ENCODE measurements at regions not wholly inside any gene's neighbourhood (a gene's known extent, or its start where the extent isn't known, plus 50 kb on each side); places are given as distances from the start of the nearest gene placed in this dataset.

DNA sequence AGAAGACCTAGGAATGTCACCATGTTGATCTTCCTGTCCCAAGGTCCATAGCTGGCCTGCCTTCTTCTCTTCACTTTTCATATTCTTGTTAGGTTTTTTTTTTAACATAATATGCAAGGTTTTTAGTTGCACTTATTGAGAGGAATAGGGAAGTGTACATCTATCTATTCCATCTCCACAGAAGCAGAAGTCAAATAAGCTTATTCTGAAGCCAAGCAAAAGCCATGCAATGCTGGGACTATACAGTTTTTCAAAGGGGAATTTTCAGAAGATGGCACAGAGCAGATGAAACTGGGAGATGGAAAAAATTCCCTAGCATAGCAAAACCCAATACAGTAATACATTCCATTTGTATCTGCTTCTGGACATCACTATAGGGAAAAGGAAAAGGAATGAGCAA is 447.6 kb downstream of the GADD45G start:
- Histone ChIP-seq H3K27ac (no peak overlapping the region), H3K4me1 (replicated peaks in 1 of 2) (no peaks in the 10 kb centered on the region), H3K36me3 (replicated peaks in 1 of 2) (no peaks in the 10 kb centered on the region), H3K9me3 (replicated peaks in 1 of 3) (no peaks in the 10 kb centered on the region), H3K27me3 (no peaks in the 10 kb centered on the region), H3K4me3 (no peak overlapping the region)
- intact Hi-C loops (cut with DNase I) = no loop called here
- TF ChIP-seq POLR2A (IDR thresholded peaks at IDR 0.05) = no peak
- TF ChIP-seq CTCF (IDR thresholded peaks at IDR 0.05) = no peak
- no peak for DNase-seq

- Histone ChIP-seq H3K4me3 (no peak overlapping the region), H3K36me3 (replicated peaks in 1 of 2) (no peaks in the 10 kb centered on the region), H3K9me3 (replicated peaks in 1 of 3) (no peaks in the 10 kb centered on the region), H3K4me1 (replicated peaks in 1 of 2) (no peaks in the 10 kb centered on the region), H3K27me3 (no peaks in the 10 kb centered on the region), H3K27ac (no peak overlapping the region)
- intact Hi-C loops (cut with DNase I) = no loop called here
- peak in 1 of 6 experiments; percentile 15 for TF ChIP-seq CTCF (IDR thresholded peaks at IDR 0.05)
- no peak for TF ChIP-seq POLR2A (IDR thresholded peaks at IDR 0.05)
- DNase-seq = peak in 2 of 7 donors; percentile 26 to 42
- WGBS, 4 donors = 73 to 81% (median 74%) methylated on average over 5 of the region's 5 CpGs
Observed at GRCh38 chr9:90053027-90053426, 448.2 kb downstream of the GADD45G start.

GRCh38 chr9:90054810-90055209 is 450.0 kb downstream of the GADD45G start:
- no peaks in the 10 kb centered on the region for H3K4me1 ChIP-seq (replicated peaks in 1 of 2)
- no peaks in the 10 kb centered on the region for H3K9me3 ChIP-seq (replicated peaks in 1 of 3)
- no peaks in the 10 kb centered on the region for H3K27me3 ChIP-seq
- intact Hi-C loops (cut with DNase I) = no loop called here
- H3K27ac ChIP-seq = no peak overlapping the region
- no peaks in the 10 kb centered on the region for H3K36me3 ChIP-seq (replicated peaks in 1 of 2)
- DNase-seq = no peak
- TF ChIP-seq CTCF (IDR thresholded peaks at IDR 0.05) (no peak), POLR2A (IDR thresholded peaks at IDR 0.05) (no peak)
- H3K4me3 ChIP-seq = no peak overlapping the region

- intact Hi-C loops (cut with DNase I) = no loop called here
- no peak for DNase-seq
- Histone ChIP-seq H3K27ac (no peak overlapping the region), H3K9me3 (replicated peaks in 1 of 3) (no peaks in the 10 kb centered on the region), H3K4me1 (replicated peaks in 1 of 2) (no peaks in the 10 kb centered on the region), H3K36me3 (replicated peaks in 1 of 2) (no peaks in the 10 kb centered on the region), H3K4me3 (no peak overlapping the region), H3K27me3 (no peaks in the 10 kb centered on the region)
- WGBS, 4 donors = 93 to 100% (median 97%) methylated on average over 3 of the region's 3 CpGs
- TF ChIP-seq POLR2A (IDR thresholded peaks at IDR 0.05) = no peak
Observed at GRCh38 chr9:90055226-90055625, 450.4 kb downstream of the GADD45G start.

- Histone ChIP-seq H3K4me3 (no peak overlapping the region), H3K36me3 (replicated peaks in 1 of 2) (no peaks in the 10 kb centered on the region), H3K27ac (no peak overlapping the region), H3K9me3 (replicated peaks in 1 of 3) (no peaks in the 10 kb centered on the region), H3K4me1 (replicated peaks in 1 of 2) (no peaks in the 10 kb centered on the region), H3K27me3 (no peaks in the 10 kb centered on the region)
- no peak for DNase-seq
- 76 to 99% (median 95%) methylated on average over 3 of the region's 3 CpGs for WGBS, 4 donors
- no peak for TF ChIP-seq CTCF (IDR thresholded peaks at IDR 0.05)
- no peak for TF ChIP-seq POLR2A (IDR thresholded peaks at IDR 0.05)
- intact Hi-C loops (cut with DNase I) = no loop called here
Observed at GRCh38 chr9:90057361-90057760, 452.5 kb downstream of the GADD45G start.
